ENCODE measurements at regions not wholly inside any gene's neighbourhood (a gene's known extent, or its start where the extent isn't known, plus 50 kb on each side); places are given as distances from the start of the nearest gene placed in this dataset.

- TF ChIP-seq EZH2phosphoT487 (conservative IDR thresholded peaks at IDR 0.05; ENCODE audit: low read length), result no peak
- TF ChIP-seq, protein P1, sequence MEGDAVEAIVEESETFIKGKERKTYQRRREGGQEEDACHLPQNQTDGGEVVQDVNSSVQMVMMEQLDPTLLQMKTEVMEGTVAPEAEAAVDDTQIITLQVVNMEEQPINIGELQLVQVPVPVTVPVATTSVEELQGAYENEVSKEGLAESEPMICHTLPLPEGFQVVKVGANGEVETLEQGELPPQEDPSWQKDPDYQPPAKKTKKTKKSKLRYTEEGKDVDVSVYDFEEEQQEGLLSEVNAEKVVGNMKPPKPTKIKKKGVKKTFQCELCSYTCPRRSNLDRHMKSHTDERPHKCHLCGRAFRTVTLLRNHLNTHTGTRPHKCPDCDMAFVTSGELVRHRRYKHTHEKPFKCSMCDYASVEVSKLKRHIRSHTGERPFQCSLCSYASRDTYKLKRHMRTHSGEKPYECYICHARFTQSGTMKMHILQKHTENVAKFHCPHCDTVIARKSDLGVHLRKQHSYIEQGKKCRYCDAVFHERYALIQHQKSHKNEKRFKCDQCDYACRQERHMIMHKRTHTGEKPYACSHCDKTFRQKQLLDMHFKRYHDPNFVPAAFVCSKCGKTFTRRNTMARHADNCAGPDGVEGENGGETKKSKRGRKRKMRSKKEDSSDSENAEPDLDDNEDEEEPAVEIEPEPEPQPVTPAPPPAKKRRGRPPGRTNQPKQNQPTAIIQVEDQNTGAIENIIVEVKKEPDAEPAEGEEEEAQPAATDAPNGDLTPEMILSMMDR (IDR thresholded peaks at IDR 0.05; ENCODE audit: insufficient read depth, low read length, poor library complexity, severe bottlenecking), result no peak
- Histone ChIP-seq H3K9ac (ENCODE audit: low read length) (no peak overlapping the region), H3K4me2 (ENCODE audit: low read depth, low read length, poor library complexity, severe bottlenecking) (no peak overlapping the region), H3K9me2 (replicated peaks; ENCODE audit: insufficient read depth, low read length) (no peaks in the 10 kb centered on the region), H3K79me2 (ENCODE audit: insufficient read depth, low read length) (no peaks in the 10 kb centered on the region), H3K27me3 (ENCODE audit: low read length) (no peaks in the 10 kb centered on the region), H3K36me3 (ENCODE audit: low read length) (no peaks in the 10 kb centered on the region), H2AFZ (ENCODE audit: low read depth, low read length, severe bottlenecking) (no peak overlapping the region), H4K20me1 (ENCODE audit: low read depth, low read length) (no peaks in the 10 kb centered on the region), H3K9me3 (ENCODE audit: insufficient read depth, low read length) (no peaks in the 10 kb centered on the region), H3K4me3 (ENCODE audit: insufficient read depth, low read length, poor library complexity, severe bottlenecking) (no peak overlapping the region), H3F3A (ENCODE audit: insufficient read depth) (no peaks in the 10 kb centered on the region), H3K27ac (ENCODE audit: low read depth, low read length) (no peak overlapping the region)
These were observed 399.9 kb upstream of the PITX2 start for GRCh38 chr4:111022758-111023157.

DNA sequence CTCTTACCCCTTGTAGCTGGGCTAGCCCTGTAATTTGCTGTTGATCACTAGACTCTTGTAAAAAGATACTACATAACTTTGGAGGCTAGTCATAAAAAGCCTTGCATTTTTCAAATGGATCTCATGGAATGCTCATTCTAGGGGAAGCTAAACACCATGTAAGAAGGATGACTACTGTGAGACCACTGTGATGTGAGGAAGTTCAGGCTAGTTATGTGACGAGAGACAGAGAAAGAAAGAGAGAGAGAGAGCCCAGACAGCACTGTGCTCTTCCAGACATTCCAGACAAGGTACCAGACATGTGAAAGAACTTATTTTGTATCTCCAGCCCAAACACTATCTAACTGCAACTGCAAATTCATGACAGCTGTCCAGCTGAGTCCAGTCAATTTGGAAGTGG is 404.6 kb upstream of the PITX2 start:
- no peaks in the 10 kb centered on the region for H3F3A ChIP-seq (ENCODE audit: insufficient read depth)
- no peak overlapping the region for H3K4me2 ChIP-seq (ENCODE audit: low read depth, low read length, poor library complexity, severe bottlenecking)
- no peak overlapping the region for H3K9ac ChIP-seq (ENCODE audit: low read length)
- H3K4me3 ChIP-seq (ENCODE audit: insufficient read depth, low read length, poor library complexity, severe bottlenecking), result no peak overlapping the region
- H3K9me3 ChIP-seq (ENCODE audit: insufficient read depth, low read length), result no peaks in the 10 kb centered on the region
- no peak overlapping the region for H3K27ac ChIP-seq (ENCODE audit: low read depth, low read length)
- no peaks in the 10 kb centered on the region for H3K27me3 ChIP-seq (ENCODE audit: low read length)
- no peaks in the 10 kb centered on the region for H4K20me1 ChIP-seq (ENCODE audit: low read depth, low read length)
- H3K36me3 ChIP-seq (ENCODE audit: low read length), result no peaks in the 10 kb centered on the region
- H2AFZ ChIP-seq (ENCODE audit: low read depth, low read length, severe bottlenecking), result no peak overlapping the region
- no peaks in the 10 kb centered on the region for H3K9me2 ChIP-seq (replicated peaks; ENCODE audit: insufficient read depth, low read length)
- no peaks in the 10 kb centered on the region for H3K79me2 ChIP-seq (ENCODE audit: insufficient read depth, low read length)
- TF ChIP-seq, protein P1 (IDR thresholded peaks at IDR 0.05; ENCODE audit: insufficient read depth, low read length, poor library complexity, severe bottlenecking), result no peak
- no peak for TF ChIP-seq EZH2phosphoT487 (conservative IDR thresholded peaks at IDR 0.05; ENCODE audit: low read length)

DNA sequence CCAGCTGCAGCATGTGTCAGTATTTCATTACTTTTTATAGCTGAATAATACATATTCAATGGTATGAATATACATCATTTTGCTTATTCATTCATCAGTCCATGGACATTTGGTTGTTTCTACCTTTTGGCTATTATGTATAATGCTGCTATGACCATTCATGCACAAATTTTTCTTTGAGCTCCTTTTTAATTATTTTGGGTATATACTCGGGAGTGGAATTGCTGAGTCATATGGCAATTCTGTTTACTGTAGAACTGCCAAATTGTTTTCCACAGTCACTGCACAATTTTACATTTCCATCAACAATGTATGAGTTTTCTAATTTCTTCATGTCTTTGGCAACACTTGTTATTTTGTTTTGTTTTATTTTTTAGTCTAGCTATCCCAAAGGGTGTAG is 405.9 kb upstream of the PITX2 start:
- Histone ChIP-seq H3K79me2 (ENCODE audit: insufficient read depth, low read length) (no peaks in the 10 kb centered on the region), H3K9me3 (ENCODE audit: insufficient read depth, low read length) (no peaks in the 10 kb centered on the region), H3K9me2 (replicated peaks; ENCODE audit: insufficient read depth, low read length) (no peaks in the 10 kb centered on the region), H3K4me2 (ENCODE audit: low read depth, low read length, poor library complexity, severe bottlenecking) (no peak overlapping the region), H3K36me3 (ENCODE audit: low read length) (no peaks in the 10 kb centered on the region), H3K9ac (ENCODE audit: low read length) (no peak overlapping the region), H2AFZ (ENCODE audit: low read depth, low read length, severe bottlenecking) (no peak overlapping the region), H4K20me1 (ENCODE audit: low read depth, low read length) (no peaks in the 10 kb centered on the region), H3K4me3 (ENCODE audit: insufficient read depth, low read length, poor library complexity, severe bottlenecking) (no peak overlapping the region), H3K27ac (ENCODE audit: low read depth, low read length) (no peak overlapping the region), H3K27me3 (ENCODE audit: low read length) (no peaks in the 10 kb centered on the region), H3F3A (ENCODE audit: insufficient read depth) (no peaks in the 10 kb centered on the region)
- TF ChIP-seq, protein P1 (IDR thresholded peaks at IDR 0.05; ENCODE audit: insufficient read depth, low read length, poor library complexity, severe bottlenecking), result no peak
- no peak for TF ChIP-seq EZH2phosphoT487 (conservative IDR thresholded peaks at IDR 0.05; ENCODE audit: low read length)
